K562 (cell line): ENCODE measurements at regions not wholly inside any gene's neighbourhood (a gene's known extent, or its start where the extent isn't known, plus 50 kb on each side); places are given as distances from the start of the nearest gene placed in this dataset.

ENCODE experiments used
- FOXK1 ChIP-seq: sonication (generic); formaldehyde crosslinking; IDR thresholded peaks from 2 replicates; pipeline ENCODE4 v1.8.0; 2022; ENCODE audit warnings: missing genetic modification reagents, mild to moderate bottlenecking, borderline replicate concordance
- HDAC2 ChIP-seq: fragments of 450-650 bp; IDR thresholded peaks from 2 replicates; pipeline ENCODE4 v1.6.1; 2016; ENCODE audit warnings: mild to moderate bottlenecking
- MAFK ChIP-seq: IDR thresholded peaks from 2 replicates; pipeline ENCODE4 v1.6.1; 2011; ENCODE audit warnings: low read length, improper control_type of control experiment
- NR2C1 ChIP-seq, 2 experiments: fragments of 450-650 bp; IDR thresholded peaks; 2 replicates each; pipeline ENCODE4 v1.6.1; 2017; ENCODE audit warnings: mild to moderate bottlenecking in 2 of 2, antibody characterized with exemption in 1 of 2, inconsistent platforms in 1 of 2, missing compliant biosample characterization in 1 of 2, missing genetic modification characterization in 1 of 2
- PHF20 ChIP-seq: fragments of 450-650 bp; IDR thresholded peaks from 2 replicates; pipeline ENCODE4 v1.6.1; 2018; ENCODE audit not compliant: partially characterized antibody
- RAD21 ChIP-seq, 2 experiments: fragments of 250-450 bp in 1 of 2; fragments of 450-650 bp in 1 of 2; sonication (Bioruptor Pico) in 1 of 2; formaldehyde crosslinking in 1 of 2; IDR thresholded peaks in 1 of 2; conservative IDR thresholded peaks in 1 of 2; 2 replicates each; pipeline versions ENCODE4 v1.4.0 to v1.8.0; 2020 to 2022; ENCODE audit warnings: mild to moderate bottlenecking in 2 of 2, moderate library complexity in 1 of 2
- SMARCE1 ChIP-seq: fragments of 450-650 bp; IDR thresholded peaks from 2 replicates; pipeline ENCODE4 v1.7.1; 2016; ENCODE audit warnings: mild to moderate bottlenecking
- SNRNP70 ChIP-seq: fragments of 200-400 bp; formaldehyde crosslinking; optimal IDR thresholded peaks from 2 replicates; pipeline ENCODE3; 2017; ENCODE audit warnings: low read depth, low read length
- VEZF1 ChIP-seq: fragments of 200-800 bp; sonication (Bioruptor generic); IDR thresholded peaks from 2 replicates; pipeline ENCODE4 v1.6.1; 2017; ENCODE audit warnings: missing genetic modification characterization, missing compliant biosample characterization
- ZKSCAN1 ChIP-seq: fragments of 150-350 bp; IDR thresholded peaks from 2 replicates; pipeline ENCODE4 v1.6.1; 2016; ENCODE audit warnings: low read depth, low read length
- ZKSCAN3 ChIP-seq: fragments of 250-450 bp; sonication (Bioruptor Pico); IDR thresholded peaks from 2 replicates; pipeline ENCODE4 v1.4.0; 2020
- ZNF766 ChIP-seq: fragments of 200-800 bp; sonication (Bioruptor generic); conservative IDR thresholded peaks from 2 replicates; pipeline ENCODE4 v1.6.1; 2016; ENCODE audit warnings: missing genetic modification characterization, missing compliant biosample characterization
- TF ChIP-seq, protein P1 (sequence below): sonication (generic); formaldehyde crosslinking; IDR thresholded peaks from 2 replicates; pipeline ENCODE4 v1.8.0; 2022; ENCODE audit warnings: mild to moderate bottlenecking, missing genetic modification reagents
- TF ChIP-seq, protein P2 (sequence below): fragments of 450-650 bp; IDR thresholded peaks from 2 replicates; pipeline ENCODE4 v1.6.1; 2016
- TF ChIP-seq, protein P3 (sequence below): sonication (generic); formaldehyde crosslinking; IDR thresholded peaks from 2 replicates; pipeline ENCODE4 v1.8.0; 2022; ENCODE audit warnings: missing genetic modification reagents, mild to moderate bottlenecking, borderline replicate concordance
- TF ChIP-seq, protein P4 (sequence below): sonication (generic); formaldehyde crosslinking; IDR thresholded peaks from 2 replicates; pipeline ENCODE4 v1.9.0; 2022; ENCODE audit warnings: mild to moderate bottlenecking, missing genetic modification reagents
- TF ChIP-seq, protein P5 (sequence below): fragments of 250-450 bp; sonication (Bioruptor Pico); IDR thresholded peaks from 2 replicates; pipeline ENCODE4 v1.5.0; 2021

DNA sequence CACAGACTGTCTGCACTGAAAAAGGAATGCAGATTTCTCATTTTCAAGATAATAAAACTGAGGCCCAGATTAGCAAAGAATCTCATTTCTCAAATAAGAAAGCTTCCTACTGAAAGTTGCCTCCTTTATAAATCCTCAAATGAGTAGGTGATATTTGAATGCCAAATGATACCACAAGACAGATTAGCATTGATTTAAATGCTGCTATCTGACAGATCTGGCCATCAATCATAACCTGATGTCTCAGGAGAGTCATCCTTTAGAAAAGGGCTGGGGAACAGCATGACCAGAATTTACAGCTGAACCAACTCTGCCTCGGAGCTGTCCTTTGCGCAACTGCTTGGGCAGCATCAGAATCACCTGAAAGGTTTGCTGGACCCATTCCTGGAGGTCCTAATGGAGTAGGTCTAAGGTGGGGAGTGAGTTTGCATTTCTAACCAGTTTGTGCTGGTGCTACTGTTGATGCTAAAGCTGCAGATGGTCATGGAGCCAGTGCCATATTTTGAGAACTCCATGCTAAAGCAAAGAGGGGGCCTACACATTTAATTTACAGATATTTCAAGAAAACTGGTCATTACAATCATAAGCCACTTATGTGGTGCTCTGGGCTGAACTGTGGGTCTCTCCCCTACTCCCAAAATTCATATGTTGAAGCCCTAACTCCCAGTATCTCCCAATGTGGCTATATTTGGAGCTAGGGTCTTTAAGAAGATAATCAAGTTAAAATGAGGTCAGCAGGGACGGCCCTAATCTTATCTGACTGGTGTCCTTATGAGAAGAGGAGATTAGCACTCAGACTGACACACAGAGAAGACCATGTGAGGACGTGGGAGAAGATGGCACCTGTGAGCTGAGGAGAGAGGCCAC lies 295.5 kb upstream of the JARID2 start (continued):
- TF ChIP-seq, protein P1, sequence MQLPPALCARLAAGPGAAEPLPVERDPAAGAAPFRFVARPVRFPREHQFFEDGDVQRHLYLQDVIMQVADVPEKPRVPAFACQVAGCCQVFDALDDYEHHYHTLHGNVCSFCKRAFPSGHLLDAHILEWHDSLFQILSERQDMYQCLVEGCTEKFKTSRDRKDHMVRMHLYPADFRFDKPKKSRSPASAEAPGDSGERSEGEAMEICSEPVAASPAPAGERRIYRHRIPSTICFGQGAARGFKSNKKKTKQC (CRISPR knock-in tag), result no peak
- TF ChIP-seq ZKSCAN3 (CRISPR knock-in tag) (no peak), SMARCE1 (peak; percentile 85), HDAC2 (0 out of 2 replicates have a peak, but pooled peaks have one; percentile 21), SNRNP70 (no peak), ZNF766 (CRISPR knock-in tag) (0 out of 2 replicates have a peak, but pooled peaks have one; percentile 49), MAFK (no peak), ZKSCAN1 (no peak), PHF20 (no peak), VEZF1 (CRISPR knock-in tag) (no peak), NR2C1 (IDR thresholded peaks at IDR 0.05) (no peak), NR2C1 (tag; IDR thresholded peaks at IDR 0.05) (no peak), FOXK1 (no peak), RAD21 (CRISPR knock-in tag; conservative IDR thresholded peaks at IDR 0.05 in 1 of 2, IDR thresholded peaks at IDR 0.05 in 1 of 2) (no peak; a peak in 1 of 4 replicates)
- TF ChIP-seq, protein P2, sequence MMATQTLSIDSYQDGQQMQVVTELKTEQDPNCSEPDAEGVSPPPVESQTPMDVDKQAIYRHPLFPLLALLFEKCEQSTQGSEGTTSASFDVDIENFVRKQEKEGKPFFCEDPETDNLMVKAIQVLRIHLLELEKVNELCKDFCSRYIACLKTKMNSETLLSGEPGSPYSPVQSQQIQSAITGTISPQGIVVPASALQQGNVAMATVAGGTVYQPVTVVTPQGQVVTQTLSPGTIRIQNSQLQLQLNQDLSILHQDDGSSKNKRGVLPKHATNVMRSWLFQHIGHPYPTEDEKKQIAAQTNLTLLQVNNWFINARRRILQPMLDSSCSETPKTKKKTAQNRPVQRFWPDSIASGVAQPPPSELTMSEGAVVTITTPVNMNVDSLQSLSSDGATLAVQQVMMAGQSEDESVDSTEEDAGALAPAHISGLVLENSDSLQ, result peak; percentile 94
- TF ChIP-seq, protein P3, sequence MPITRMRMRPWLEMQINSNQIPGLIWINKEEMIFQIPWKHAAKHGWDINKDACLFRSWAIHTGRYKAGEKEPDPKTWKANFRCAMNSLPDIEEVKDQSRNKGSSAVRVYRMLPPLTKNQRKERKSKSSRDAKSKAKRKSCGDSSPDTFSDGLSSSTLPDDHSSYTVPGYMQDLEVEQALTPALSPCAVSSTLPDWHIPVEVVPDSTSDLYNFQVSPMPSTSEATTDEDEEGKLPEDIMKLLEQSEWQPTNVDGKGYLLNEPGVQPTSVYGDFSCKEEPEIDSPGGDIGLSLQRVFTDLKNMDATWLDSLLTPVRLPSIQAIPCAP (CRISPR knock-in tag), result no peak
- TF ChIP-seq, protein P4, sequence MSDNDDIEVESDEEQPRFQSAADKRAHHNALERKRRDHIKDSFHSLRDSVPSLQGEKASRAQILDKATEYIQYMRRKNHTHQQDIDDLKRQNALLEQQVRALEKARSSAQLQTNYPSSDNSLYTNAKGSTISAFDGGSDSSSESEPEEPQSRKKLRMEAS (CRISPR knock-in tag), result no peak
- TF ChIP-seq, protein P5, sequence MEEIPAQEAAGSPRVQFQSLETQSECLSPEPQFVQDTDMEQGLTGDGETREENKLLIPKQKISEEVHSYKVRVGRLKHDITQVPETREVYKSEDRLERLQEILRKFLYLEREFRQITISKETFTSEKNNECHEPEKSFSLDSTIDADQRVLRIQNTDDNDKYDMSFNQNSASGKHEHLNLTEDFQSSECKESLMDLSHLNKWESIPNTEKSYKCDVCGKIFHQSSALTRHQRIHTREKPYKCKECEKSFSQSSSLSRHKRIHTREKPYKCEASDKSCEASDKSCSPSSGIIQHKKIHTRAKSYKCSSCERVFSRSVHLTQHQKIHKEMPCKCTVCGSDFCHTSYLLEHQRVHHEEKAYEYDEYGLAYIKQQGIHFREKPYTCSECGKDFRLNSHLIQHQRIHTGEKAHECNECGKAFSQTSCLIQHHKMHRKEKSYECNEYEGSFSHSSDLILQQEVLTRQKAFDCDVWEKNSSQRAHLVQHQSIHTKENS (CRISPR knock-in tag), result no peak
